Esophagus squamous epithelium (tissue), 4 donors: ENCODE measurements at regions not wholly inside any gene's neighbourhood (a gene's known extent, or its start where the extent isn't known, plus 50 kb on each side); places are given as distances from the start of the nearest gene placed in this dataset.

ENCODE experiments used
- POLR2A ChIP-seq, 4 donors: fragments of 450-650 bp; IDR thresholded peaks; one replicate each; pipeline ENCODE4 v1.6.1; 2017; ENCODE audit warnings: antibody characterized with exemption in 4 of 4, mild to moderate bottlenecking in 4 of 4, moderate library complexity in 3 of 4
- TF ChIP-seq, protein P1 (sequence below), 6 experiments: fragments of 450-650 bp in 4 of 6; fragments of 200-600 bp in 2 of 6; sonication (generic) in 2 of 6; IDR thresholded peaks; one replicate each; pipeline ENCODE4 v1.5.1; 2016 to 2019; ENCODE audit warnings: antibody characterized with exemption in 6 of 6, mild to moderate bottlenecking in 4 of 6, moderate library complexity in 4 of 6

DNA sequence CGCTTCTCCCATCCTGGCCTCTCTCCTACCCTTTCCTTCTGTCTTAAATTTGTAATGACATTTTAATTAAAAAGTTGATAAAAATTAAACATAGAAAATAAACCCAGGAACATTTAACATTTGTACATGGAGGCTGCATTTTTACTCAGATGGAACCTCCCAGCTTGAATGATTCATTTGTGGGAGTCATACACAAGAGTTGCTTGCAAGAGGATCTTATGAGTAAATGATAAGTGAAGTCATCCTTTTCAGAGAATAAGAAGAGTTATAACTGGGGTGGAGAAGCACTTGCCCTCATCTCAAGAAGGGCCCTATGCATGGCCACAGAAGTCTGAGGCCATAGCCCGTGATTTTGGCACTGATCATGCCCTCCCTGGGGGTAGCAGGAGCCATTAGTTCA lies 482.9 kb upstream of the BOD1L1 start:
- TF ChIP-seq, protein P1, sequence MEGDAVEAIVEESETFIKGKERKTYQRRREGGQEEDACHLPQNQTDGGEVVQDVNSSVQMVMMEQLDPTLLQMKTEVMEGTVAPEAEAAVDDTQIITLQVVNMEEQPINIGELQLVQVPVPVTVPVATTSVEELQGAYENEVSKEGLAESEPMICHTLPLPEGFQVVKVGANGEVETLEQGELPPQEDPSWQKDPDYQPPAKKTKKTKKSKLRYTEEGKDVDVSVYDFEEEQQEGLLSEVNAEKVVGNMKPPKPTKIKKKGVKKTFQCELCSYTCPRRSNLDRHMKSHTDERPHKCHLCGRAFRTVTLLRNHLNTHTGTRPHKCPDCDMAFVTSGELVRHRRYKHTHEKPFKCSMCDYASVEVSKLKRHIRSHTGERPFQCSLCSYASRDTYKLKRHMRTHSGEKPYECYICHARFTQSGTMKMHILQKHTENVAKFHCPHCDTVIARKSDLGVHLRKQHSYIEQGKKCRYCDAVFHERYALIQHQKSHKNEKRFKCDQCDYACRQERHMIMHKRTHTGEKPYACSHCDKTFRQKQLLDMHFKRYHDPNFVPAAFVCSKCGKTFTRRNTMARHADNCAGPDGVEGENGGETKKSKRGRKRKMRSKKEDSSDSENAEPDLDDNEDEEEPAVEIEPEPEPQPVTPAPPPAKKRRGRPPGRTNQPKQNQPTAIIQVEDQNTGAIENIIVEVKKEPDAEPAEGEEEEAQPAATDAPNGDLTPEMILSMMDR (IDR thresholded peaks at IDR 0.05): no peak
- no peak for TF ChIP-seq POLR2A (IDR thresholded peaks at IDR 0.05)
